Ovary (tissue), 7 donors: ENCODE measurements at regions not wholly inside any gene's neighbourhood (a gene's known extent, or its start where the extent isn't known, plus 50 kb on each side); places are given as distances from the start of the nearest gene placed in this dataset.
A peak's percentile ranks its signal among the peaks of the same experiment; 100 is the strongest.

ENCODE experiments used
- DNase-seq, 5 donors: peaks; one replicate each; pipeline ENCODE4 v3.0.0-alpha.2; 2019 to 2020
- H3K27ac ChIP-seq, 2 donors: fragments of 200-600 bp; one replicate each; pipeline versions ENCODE4 v1.5.1 to v1.8.0; 2019 to 2022
- H3K27me3 ChIP-seq: fragments of 200-600 bp; one replicate; pipeline ENCODE4 v1.8.0; 2022
- H3K36me3 ChIP-seq: fragments of 200-600 bp; sonication (generic); one replicate; pipeline ENCODE4 v1.5.1; 2019
- H3K4me1 ChIP-seq: one replicate; pipeline ENCODE4 v1.8.1; 2013; ENCODE audit warnings: mild to moderate bottlenecking, moderate library complexity; ENCODE audit not compliant: insufficient read depth
- H3K4me3 ChIP-seq: fragments of 200-600 bp; sonication (generic); one replicate; pipeline ENCODE4 v1.5.1; 2017
- H3K9me3 ChIP-seq, 2 donors: fragments of 200-600 bp in 1 of 2; sonication (generic) in 1 of 2; one replicate each; pipeline versions ENCODE4 v1.5.1 to v1.8.1; 2013 to 2019; ENCODE audit warnings: mild to moderate bottlenecking in 1 of 2, moderate library complexity in 1 of 2
- CTCF ChIP-seq, 3 donors: fragments of 450-650 bp in 2 of 3; fragments of 200-600 bp in 1 of 3; IDR thresholded peaks; one replicate each; pipeline versions ENCODE4 v1.5.1 to v1.8.0; 2016 to 2022; ENCODE audit warnings: antibody characterized with exemption in 3 of 3, mild to moderate bottlenecking in 1 of 3
- EP300 ChIP-seq: sonication (generic); formaldehyde crosslinking; IDR thresholded peaks from one replicate; pipeline ENCODE4 v1.6.1; 2017; ENCODE audit warnings: antibody characterized with exemption
- POLR2A ChIP-seq: fragments of 450-650 bp; IDR thresholded peaks from one replicate; pipeline ENCODE4 v1.6.1; 2017; ENCODE audit warnings: antibody characterized with exemption, mild to moderate bottlenecking, moderate library complexity
- WGBS, 3 donors: extraction: QIAGEN DNeasy Blood & Tissue Kit in 1 of 3; methylation state at CpG; one replicate each; pipeline versions ENCODE4 v1.1.5 to v1.1.7; 2013 to 2017; 5-methylcytosine and 5-hydroxymethylcytosine counted together
- intact Hi-C, 4 donors: fragments of 100-400 bp; cut with DNase I; formaldehyde crosslinking; loops; one replicate each; pipeline versions ENCODE4 v1.11.0 to v1.15.1; 2022 to 2023
- donor health status: DM: no; HTN: no; CAD: no; lungs with moderate emphysema.
- donor health status: DM: no; HTN: no; CAD: no.
- donor health status: Bipolar disorder and iron deficiency.
- donor health status: DM: no; HTN: no; CAD: no.
- donor health status: DM: yes; HTN: yes; CAD: no.

GRCh38 chr7:83861-84632 lies 108.3 kb upstream of the FAM20C start:
- Histone ChIP-seq H3K27ac (no peak overlapping the region), H3K9me3 (no peaks in the 10 kb centered on the region), H3K4me3 (no peak overlapping the region), H3K27me3 (no peaks in the 10 kb centered on the region), H3K36me3 (no peaks in the 10 kb centered on the region), H3K4me1 (no peaks in the 10 kb centered on the region)
- 75 to 88% (median 80%) methylated on average over 24 to 25 of the region's 25 CpGs for WGBS, 3 donors
- no peak for TF ChIP-seq POLR2A
- TF ChIP-seq CTCF (IDR thresholded peaks at IDR 0.05) = no peak
- no peak for TF ChIP-seq EP300
- DNase-seq = peak in 1 of 5 donors; percentile 11
- intact Hi-C loops = no loop called here

GRCh38 chr7:84633-85020 lies 107.7 kb upstream of the FAM20C start:
- TF ChIP-seq EP300 (no peak), CTCF (IDR thresholded peaks at IDR 0.05) (no peak), POLR2A (no peak)
- Histone ChIP-seq H3K4me1 (peaks cover 6% of the 10 kb centered on the region), H3K4me3 (no peak overlapping the region), H3K27ac (no peak overlapping the region), H3K27me3 (no peaks in the 10 kb centered on the region), H3K36me3 (no peaks in the 10 kb centered on the region), H3K9me3 (no peaks in the 10 kb centered on the region)
- intact Hi-C loops = no loop called here
- 92 to 93% (median 93%) methylated on average over 11 of the region's 11 CpGs for WGBS, 3 donors
- no peak for DNase-seq

- Histone ChIP-seq H3K9me3 (no peaks in the 10 kb centered on the region), H3K4me3 (no peak overlapping the region), H3K27ac (no peak overlapping the region), H3K27me3 (no peaks in the 10 kb centered on the region), H3K4me1 (peaks cover 6% of the 10 kb centered on the region), H3K36me3 (no peaks in the 10 kb centered on the region)
- TF ChIP-seq POLR2A = no peak
- no peak for TF ChIP-seq CTCF (IDR thresholded peaks at IDR 0.05)
- TF ChIP-seq EP300 = no peak
- DNase-seq = peak in 1 of 5 donors; percentile 14
- 59 to 69% (median 67%) methylated on average over 18 to 19 of the region's 19 CpGs for WGBS, 3 donors
- intact Hi-C loops = no loop called here
Observed at GRCh38 chr7:85074-85882, 107.1 kb upstream of the FAM20C start.

- Histone ChIP-seq H3K4me3 (no peak overlapping the region), H3K4me1 (peaks cover 6% of the 10 kb centered on the region), H3K36me3 (no peaks in the 10 kb centered on the region), H3K9me3 (no peaks in the 10 kb centered on the region), H3K27ac (no peak overlapping the region), H3K27me3 (no peaks in the 10 kb centered on the region)
- intact Hi-C loops = no loop called here
- TF ChIP-seq POLR2A = no peak
- no peak for TF ChIP-seq CTCF (IDR thresholded peaks at IDR 0.05)
- no peak for TF ChIP-seq EP300
- peak in 1 of 5 donors; percentile 6 for DNase-seq
- WGBS, 3 donors = 88 to 97% (median 93%) methylated on average over 11 of the region's 11 CpGs
Observed at GRCh38 chr7:85883-86515, 106.4 kb upstream of the FAM20C start.
